Erythroblast (primary cell): ENCODE measurements at regions not wholly inside any gene's neighbourhood (a gene's known extent, or its start where the extent isn't known, plus 50 kb on each side); places are given as distances from the start of the nearest gene placed in this dataset.

Source experiments
- DNase-seq, 2 experiments: peaks; one replicate each; lab custom pipeline; 2025; lab: John Stamatoyannopoulos, UW
- GATA1 ChIP-seq: IDR thresholded peaks from 2 replicates; pipeline ENCODE4 v1.6.1; 2011; ENCODE audit warnings: low read depth, mild to moderate bottlenecking, control low read depth, low read length, moderate library complexity
- POLR2A ChIP-seq: IDR thresholded peaks from 2 replicates; pipeline ENCODE4 v1.6.1; 2011; ENCODE audit warnings: mild to moderate bottlenecking, low read length

DNA sequence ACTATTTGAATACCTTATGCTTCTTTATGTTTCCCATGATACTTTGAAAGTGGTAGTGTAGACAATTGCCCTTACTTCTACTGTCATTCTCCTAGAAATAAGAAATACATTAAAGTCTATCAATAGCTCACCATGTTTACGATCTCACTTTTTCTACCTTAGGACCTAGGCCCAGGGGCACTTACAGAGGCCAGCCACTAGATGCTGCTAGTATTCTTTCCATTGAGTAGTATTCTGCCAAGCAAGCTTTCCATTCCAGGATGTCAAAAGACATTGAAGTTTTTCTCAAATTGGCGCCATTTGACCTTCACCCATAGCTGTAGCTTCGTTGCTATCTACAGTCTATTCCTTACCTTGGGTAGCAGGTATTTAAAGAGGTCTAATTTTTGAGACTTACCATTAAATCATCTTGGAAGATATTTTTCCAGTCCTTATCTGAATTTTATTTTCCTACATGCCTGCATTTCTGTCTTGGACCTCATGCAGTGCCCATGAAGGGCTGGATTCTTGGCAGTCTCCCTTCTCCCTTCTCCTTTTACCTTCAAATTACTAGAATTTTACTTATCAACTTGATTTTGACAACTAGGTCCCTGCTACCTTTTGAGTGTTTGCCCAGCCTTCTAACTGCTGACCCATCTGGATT lies 246.0 kb upstream of the NUDT12 start:
- DNase-seq: peak; percentile 3 to 19
- TF ChIP-seq POLR2A (no peak), GATA1 (no peak)

DNA sequence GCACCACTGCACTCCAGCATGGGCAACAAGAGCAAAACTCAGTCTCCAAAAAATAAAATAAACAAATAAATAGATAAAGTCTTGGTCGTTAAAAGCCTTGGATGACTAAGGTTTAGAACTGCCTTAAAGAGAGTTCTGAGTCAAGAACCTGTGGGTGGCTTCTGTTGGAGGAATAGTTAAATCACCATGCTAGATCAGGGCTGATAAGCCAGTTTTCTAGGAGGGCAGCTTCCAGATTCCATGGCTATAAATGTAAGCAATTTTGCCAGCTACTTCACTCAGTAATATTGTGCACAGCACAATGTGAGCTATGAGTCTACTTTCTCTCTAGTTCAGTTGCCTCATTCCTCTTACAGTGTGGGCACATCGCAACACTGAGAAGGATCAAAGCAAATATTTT lies 242.1 kb upstream of the NUDT12 start:
- DNase-seq: no peak
- no peak for TF ChIP-seq GATA1
- TF ChIP-seq POLR2A: no peak

DNA sequence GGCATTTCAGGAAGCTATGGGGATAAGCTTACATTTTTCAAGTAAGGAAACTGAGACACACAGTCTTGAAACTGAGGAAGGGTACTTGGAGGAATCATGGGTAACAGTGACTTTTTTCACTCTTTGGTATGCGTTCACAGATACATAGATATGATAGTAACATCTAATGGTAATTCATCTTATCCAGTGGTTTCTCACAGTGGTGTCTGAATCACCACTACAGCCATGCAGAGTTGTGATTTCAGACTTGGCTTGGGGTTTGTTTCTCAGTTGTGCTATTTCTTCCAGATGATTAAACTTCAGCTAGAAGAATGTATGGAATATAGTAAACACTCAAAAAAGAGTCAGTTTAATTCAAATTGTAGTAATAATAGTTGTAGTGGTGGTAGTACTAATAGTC lies 239.1 kb upstream of the NUDT12 start:
- no peak for DNase-seq
- no peak for TF ChIP-seq POLR2A
- TF ChIP-seq GATA1: no peak

DNA sequence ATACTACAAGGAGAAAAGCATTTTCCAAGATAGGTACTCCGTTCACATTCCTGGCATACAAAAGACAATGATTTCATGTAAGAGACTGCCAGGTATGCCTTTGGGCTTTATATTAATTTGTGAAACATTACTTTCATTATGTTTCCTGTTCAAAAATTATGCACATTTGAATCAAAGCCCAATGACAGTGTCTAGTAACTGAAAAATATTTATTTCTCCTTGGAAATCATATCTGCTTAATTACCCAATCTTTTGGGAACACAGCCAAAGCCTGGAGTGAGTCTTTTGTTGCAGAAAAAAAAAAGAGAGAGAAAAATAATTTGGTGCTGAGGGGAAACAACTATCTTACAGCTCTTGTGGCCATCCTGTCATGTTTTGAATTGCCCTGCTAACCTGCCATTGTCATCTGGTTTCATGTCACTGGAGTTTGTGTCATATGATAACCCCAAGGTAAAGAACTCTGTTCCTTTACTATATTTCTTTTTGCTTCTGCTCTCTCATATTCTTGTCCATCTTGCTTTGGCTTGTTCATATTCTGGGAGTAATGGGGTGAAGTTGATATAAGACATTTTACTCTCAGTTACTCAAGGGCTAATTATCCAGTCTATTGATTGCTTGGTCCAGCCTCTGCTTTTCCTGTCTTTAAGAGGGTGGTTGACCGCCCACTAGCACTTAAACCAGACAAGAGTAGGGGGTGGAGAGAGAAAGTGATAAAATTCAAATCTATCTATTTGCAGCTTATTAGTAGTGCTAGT lies 238.3 kb upstream of the NUDT12 start:
- no peak for DNase-seq
- no peak for TF ChIP-seq GATA1
- TF ChIP-seq POLR2A: no peak

DNA sequence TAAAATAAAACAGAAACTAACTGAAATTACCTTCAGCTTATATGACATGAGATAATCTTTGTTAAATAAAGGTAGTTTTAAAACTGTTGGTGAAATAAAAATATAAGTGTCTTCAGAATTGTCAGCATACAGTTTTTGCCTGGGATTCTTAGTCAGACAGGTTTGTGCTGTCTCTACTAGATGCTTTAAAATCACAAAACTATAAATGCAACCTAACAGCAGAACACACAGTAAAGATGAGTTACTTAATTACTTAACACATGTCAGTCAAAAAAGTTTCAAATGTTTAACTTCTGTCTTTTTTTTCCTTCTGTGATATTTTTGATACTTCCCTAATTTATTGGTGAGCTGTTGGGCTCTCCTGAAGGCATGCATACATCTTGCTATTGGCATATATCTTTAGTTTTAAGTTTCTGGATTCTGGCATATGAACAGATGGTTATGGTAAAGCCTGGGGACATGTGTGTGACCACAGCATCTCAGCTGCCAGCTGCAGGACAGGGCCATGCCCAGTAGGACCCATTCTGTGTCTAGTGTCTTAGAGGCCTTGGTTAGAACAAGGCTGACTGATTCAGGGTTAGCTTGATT lies 231.1 kb upstream of the NUDT12 start:
- TF ChIP-seq POLR2A (no peak), GATA1 (no peak)
- no peak for DNase-seq

DNA sequence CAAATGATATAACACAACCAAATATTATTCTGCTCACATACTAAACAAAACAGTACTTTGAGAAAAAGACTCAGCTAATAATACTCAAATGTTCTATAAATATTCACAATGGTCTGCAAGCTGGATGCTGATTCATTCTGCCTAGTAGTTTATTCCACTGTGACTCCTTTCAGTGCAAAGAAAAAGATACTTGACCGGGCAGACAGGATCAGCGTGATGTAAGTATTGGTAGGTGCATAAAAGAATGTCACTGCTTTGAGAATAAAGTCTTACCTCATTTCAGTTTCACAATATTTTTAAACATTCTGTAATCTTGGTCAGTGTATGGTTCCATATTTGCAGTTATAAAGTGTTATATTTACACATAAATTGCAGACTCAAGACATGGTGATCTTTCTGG lies 223.0 kb upstream of the NUDT12 start:
- TF ChIP-seq GATA1: no peak
- no peak for TF ChIP-seq POLR2A
- DNase-seq: no peak

DNA sequence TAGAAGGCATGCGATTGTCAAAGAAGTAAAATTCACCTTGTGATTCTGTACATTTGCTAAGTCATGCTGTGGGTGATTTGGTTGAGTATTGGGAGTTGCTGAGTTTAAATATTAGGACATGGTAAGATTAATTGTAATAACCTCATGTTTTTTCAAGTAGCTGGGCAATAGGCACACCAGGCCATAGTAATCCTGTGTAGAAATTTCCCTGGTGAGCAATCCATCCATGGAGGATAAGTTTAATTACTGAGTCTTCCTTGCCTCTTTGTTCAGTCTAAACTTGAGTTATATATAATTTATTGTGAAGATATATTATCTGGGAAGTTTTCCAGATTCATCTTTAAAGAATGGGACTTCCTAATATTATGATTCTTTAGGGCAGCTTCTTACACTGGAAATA lies 221.1 kb upstream of the NUDT12 start:
- DNase-seq: no peak
- TF ChIP-seq GATA1 (no peak), POLR2A (no peak)

DNA sequence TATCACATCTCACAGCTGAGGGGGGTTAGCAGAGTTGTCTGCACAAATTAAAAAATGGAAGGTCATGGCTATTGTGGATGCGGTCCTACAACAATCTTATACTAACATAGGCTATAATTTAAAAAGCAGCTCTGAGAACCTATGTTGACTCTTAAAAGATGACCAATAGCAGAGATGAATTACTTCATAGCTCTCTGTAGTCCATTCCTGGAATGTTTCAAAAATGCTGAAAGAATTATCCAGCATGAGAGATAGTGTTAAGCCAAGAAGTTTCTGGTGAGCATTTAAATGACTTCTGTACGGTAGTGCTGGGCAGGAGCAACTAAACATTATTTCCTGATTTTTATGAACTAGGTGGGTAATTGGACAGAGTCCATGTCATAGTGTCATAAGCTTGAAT lies 218.2 kb upstream of the NUDT12 start:
- TF ChIP-seq POLR2A (no peak), GATA1 (no peak)
- DNase-seq: no peak

DNA sequence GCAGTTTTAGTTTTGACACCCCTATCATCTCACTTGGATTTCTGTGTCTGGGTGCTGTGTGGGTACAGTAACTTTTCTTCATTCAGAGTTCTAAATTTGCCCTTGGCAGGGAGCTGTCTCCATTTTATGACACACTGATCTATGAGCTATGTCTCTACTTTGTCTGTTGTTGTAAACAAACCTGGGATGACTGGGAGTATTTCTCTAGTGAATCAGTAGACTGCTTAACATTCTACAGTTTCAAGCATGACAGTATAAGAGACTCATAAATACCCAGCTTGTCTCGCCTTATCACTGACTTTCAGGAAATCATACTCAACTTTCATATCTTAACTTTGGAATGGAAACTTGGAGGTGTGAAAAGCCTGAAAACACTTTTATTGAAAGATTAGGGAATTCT lies 212.1 kb upstream of the NUDT12 start:
- DNase-seq: no peak
- TF ChIP-seq GATA1 (no peak), POLR2A (no peak)

DNA sequence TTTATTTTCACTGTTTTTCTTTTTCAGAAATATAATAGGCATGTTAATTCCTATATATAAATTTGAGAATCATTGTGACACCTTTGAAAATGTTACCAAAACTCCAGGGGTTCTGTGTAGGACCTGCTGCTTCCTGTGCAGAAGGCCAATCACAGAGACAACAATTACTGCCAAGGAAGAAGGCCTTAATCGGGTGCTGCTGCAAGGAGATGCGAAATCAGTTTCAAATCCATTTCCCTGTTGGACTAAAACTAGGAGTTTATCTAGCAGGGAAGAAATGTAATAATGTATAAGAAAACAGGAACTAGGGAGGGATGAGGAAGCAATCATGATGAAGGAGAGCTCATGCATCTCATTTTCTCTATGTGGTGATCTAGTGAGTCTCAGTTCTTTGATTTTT lies 209.7 kb upstream of the NUDT12 start:
- DNase-seq: no peak
- no peak for TF ChIP-seq GATA1
- no peak for TF ChIP-seq POLR2A

DNA sequence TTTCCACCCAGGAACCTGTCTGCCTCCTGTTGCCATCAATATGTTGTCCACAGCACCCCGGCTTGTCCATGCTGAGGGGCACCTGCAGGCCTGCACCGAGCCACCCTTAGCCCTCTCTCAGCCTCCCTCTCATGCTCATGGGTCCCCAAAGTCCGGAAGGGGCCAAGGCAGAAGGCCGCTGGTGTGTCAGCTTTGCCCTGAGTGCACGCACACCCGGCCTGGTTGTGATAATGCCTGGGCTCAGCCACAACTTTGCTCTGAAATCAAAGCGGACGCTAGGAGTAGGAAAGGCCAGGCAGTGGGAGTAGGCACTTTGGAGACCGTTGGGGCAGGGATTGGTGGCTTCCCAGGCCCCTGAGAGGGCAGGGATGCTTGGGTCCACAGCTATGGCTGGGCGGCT lies 201.8 kb upstream of the NUDT12 start:
- DNase-seq: no peak
- TF ChIP-seq GATA1 (no peak), POLR2A (no peak)

DNA sequence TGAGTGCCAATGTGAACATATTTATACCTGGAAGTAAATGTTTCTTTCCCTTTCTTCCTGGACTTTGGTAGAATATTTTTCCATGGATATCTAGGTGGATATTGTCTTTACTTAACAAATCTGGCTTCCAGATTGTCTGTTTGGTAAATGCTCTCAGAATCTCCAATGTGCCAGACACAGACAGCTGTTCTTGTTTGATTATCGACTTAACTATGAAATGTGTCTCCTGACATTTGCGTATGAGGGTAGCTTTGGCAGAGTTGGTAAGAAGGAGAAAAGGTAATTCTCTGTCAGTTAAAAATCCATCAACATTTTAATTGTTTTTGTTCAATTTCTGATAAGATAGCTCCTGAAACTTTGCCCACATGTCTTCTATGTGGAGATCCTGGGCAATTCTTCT lies 196.4 kb upstream of the NUDT12 start:
- TF ChIP-seq POLR2A: no peak
- TF ChIP-seq GATA1: no peak
- DNase-seq: no peak

DNA sequence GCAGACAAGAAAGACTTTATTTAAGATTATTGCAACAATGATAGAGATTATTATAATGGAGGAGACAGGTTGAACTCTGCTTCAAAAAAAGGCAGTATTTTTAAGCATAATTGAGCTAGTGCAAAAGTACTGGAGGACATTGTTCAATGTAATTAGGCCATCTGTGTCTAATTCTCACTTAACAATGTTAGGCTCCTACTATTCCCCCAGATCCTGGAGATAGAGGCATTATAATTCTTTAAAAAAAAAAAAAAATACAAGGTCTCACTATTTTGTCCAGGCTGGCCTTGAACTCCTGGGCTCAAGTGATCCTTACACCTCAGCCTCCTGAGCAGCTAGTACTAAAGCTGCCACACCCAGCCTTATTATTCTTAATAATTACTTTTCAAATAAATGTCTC lies 193.4 kb upstream of the NUDT12 start:
- DNase-seq: no peak
- no peak for TF ChIP-seq POLR2A
- no peak for TF ChIP-seq GATA1

DNA sequence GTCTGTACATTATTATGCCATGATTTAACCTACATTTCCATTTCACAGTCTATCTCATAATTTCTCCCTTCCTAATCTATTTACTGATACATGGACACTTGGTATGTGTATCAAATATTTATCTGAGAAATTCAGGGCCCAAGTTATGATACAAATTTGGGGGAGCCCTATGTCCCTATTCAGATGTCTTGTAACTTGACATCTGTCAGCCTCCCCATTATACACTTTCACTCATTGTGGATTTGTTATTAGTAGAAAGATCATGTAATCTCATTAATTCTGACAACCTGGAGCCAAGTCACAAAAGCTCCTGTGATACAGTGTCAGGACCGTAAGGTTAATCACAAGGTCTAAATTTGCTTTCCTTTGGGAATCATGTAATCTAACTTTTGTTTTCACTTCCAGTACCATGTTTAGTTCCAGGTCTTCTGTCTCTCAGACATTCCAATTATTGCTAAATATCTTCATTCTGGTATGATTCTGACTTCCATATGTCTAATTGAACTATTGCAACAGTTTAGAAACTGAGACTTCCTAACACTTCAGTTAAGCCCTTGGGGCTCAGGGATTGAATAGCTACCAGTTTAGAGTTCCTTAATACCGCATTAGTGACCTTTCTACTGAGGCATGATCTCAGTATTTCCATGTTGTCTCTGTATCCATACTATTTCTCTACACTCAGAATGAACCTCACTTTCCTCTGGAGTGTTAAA lies 182.9 kb upstream of the NUDT12 start:
- no peak for DNase-seq
- TF ChIP-seq POLR2A (no peak), GATA1 (no peak)

DNA sequence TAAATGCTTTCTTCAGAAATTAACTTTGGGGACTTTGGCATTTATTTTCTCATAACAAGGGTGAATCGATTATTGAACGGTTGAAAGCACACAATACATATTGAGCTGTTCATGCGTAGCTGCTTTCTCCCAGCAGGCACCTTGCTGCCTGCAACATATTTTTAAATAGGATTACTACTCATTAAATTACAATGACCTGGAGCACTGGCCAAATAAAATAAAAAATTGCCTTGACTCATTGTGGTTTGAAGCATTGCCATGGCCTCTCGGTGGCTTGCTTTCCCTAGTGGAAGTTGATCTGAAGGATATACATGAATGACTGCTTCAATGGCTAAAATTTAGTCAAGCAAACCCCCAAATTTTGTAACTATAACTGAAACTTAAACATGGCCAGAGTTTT lies 181.6 kb upstream of the NUDT12 start:
- DNase-seq: no peak
- TF ChIP-seq POLR2A (no peak), GATA1 (no peak)
